GM21786 (cell line): ENCODE measurements at regions not wholly inside any gene's neighbourhood (a gene's known extent, or its start where the extent isn't known, plus 50 kb on each side); places are given as distances from the start of the nearest gene placed in this dataset.
"Not testable (repeated sequence)": the region's sequence is repeated elsewhere in the genome, so short reads cannot be mapped to it uniquely, and the experiment has no call there.

Source experiments
- ATAC-seq: cut with Tn5 transposase; IDR thresholded peaks from one replicate; pipeline ENCODE4 v1.9.1; 2021; ENCODE audit not compliant: unreplicated experiment

DNA sequence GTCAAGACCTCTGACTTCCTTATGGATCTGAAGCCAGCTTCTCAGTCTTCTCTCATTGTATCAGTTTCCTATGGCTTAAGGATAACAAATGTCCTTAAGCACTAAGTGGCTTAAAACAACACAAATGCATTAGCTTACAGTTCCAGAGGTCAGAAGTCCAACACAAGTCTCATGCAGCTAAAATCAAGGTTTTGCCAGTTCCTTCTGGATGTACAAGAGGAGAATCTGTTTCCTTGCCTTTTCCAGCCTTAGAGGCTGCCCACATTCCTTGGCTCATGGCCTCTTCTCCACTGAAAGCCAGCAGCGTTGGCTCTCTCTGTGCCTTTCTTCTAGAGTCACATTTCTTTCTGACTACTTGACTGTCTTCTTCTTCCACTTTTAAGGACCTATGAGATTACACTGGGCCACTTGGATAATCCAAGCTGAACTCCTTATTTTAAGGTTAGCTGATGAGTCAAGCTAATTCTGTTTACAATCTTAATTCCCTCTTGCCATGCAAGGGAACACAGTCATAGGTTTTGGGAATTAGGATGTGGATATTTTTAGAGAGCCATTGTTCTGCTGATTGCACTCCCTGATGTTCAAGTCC lies 179.0 kb downstream of the BCAS1 start:
- no peak for ATAC-seq

DNA sequence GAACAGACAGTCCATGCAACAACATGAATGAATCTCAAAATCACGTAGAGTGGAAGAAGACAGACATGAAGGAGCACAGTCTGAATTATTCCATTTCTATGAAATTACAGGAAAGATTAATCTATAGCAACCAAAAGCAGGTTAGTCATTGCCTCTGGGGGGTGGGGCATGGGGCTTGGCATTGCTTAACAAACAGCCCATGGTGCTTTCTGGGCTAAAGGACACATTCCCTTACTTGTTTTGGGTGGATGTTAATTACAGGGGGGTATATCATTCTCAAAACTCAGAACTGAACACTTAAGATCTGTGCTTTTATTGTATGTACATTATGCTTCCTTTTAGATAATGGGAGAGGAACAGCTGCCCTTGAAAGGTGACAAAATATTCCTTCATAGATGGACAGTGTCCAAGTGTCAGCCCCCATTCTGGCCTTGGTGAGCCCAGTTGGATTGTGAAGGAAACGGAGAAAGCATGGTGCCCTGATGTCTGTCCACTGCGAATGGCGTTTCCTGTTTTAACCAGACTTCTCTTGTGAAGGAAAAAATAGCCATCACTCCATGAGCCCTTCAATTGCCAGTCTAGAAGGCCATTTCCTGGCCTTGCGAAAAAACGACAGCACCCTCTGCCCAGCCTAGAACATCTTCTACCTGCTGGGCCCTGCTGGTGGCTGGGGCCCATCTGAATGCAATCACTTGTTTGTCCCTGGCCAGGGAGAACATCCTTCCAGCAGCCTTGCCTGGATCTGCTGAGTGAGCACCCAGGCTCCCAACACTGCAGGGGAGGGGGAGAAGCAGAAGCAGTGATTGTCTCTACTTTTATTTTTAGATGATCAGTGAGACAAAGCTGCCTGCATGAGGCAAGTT lies 179.7 kb downstream of the BCAS1 start:
- no peak for ATAC-seq

DNA sequence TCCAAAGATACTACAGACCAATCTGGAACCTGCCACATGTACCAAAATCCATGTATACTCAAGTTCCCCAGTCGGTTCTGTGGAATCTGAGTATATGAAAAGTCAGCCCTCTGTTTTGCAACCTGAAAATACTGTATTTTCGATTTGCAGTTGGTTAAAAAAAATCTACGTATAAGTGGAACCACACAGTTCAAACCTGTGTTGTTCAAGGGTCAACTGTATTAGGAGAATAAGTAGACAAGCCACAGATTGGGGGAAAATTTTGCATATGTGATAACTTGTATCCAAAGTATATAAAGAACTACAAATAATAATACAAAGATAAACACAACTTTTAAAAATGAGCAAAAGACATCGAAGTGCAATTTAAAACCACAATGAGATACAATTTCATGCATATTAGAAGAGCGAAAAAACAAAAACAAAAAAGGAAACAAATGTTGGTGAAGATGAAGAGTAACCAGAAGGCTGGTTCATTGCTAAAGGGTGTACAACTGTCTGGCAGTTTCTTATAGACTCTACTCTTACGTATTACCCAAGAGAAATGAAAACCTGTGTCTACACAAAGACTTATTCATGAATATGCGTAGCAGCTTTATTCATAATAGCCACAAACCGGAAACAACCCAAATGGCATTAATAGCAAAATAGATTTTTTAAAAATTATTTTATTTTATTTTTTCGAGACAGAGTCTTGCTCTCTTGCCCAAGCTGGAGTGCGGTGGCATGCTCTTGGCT lies 180.8 kb downstream of the BCAS1 start:
- no peak for ATAC-seq

GRCh38 chr20:53888951-53889350 lies 181.4 kb downstream of the BCAS1 start:
- no peak for ATAC-seq

- ATAC-seq: no peak
Observed at GRCh38 chr20:53888510-53888909, 181.9 kb downstream of the BCAS1 start.

DNA sequence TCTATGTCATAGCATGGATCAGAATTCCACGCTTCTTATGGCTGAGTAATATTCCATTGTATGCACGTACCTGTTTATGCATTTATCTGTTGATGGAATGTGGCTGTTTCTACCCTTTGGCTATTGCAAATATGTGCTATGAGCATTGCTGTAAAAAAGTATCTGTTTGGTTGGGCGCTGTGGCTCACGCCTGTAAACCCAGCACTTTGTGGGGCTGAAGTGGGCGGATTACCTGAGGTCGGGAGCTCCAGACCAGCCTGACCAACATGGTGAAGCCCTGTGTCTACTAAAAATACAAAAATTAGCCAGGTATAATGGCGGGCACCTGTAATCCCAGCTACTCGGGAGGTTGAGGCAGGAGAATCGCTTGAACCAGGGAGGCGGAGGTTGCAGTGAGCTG lies 182.4 kb downstream of the BCAS1 start:
- ATAC-seq: no peak

DNA sequence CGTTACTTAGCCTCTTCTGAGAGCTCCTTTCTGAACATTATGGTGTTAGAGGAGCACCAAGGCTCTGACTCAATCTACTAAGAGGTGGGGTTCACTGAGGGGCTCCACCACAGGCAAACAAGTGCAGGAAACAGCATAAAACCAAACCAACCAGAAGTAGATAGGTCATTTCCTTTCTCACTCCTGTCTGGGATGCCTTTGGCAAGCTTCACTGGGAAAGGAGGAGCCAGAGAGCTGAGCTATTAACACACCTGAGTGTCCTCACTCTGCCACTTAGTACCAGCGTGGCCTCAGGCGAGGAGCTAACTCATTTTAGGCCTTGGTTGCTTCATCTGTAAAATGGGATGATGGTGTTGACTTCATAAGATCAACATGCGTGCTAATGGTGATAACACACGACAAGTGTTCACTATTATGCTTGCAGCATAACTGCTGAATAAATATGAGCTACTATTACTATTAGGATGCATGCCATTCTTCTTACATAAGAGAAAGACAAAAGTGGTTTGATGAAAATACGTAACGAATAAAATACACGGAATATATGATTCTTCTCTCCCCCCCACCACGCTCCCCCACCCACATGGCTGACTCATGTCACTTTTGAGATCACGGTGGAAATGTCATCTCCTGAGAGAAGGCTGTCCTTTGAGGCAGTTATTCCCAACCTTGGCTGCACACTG lies 185.4 kb downstream of the BCAS1 start:
- no peak for ATAC-seq

- no peak for ATAC-seq
Observed at GRCh38 chr20:53883098-53883911, 187.1 kb downstream of the BCAS1 start.

- not testable (repeated sequence) for ATAC-seq
Observed at GRCh38 chr20:53882438-53882986, 187.9 kb downstream of the BCAS1 start.

GRCh38 chr20:53881362-53881761 lies 189.0 kb downstream of the BCAS1 start:
- ATAC-seq: no peak

- no peak for ATAC-seq
Observed at GRCh38 chr20:53880108-53880641, 190.2 kb downstream of the BCAS1 start.

DNA sequence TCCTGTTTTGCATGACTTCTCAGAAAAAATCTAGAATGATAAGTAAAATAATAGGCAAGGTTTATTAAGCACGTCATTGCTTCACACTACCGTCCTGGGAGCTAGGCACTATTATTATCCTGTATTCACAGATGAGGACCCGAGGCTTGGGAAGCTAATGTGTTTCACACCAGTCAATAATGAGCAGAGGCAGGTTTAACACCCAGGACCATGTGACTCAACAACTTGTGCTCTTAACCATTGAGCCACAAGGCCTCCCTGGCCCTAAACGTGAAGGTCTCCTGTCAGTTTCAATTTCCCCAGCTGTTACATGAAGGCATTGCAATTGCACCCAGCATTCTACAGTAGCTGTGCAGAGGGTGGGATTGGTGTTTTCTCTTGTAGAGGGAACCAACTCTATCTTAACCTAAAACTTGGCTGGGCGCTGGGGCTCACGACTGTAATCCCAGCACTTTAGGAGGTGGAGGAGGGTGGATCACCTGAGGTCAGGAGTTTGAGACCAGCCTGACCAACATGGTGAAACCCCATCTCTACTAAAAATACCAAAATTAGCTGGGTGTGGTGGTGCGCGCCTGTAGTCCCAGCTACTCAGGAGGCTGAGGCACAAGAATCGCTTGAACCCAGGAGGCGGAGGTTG lies 191.2 kb downstream of the BCAS1 start:
- ATAC-seq: no peak

- no peak for ATAC-seq
Observed at GRCh38 chr20:53878262-53879047, 191.9 kb downstream of the BCAS1 start.

DNA sequence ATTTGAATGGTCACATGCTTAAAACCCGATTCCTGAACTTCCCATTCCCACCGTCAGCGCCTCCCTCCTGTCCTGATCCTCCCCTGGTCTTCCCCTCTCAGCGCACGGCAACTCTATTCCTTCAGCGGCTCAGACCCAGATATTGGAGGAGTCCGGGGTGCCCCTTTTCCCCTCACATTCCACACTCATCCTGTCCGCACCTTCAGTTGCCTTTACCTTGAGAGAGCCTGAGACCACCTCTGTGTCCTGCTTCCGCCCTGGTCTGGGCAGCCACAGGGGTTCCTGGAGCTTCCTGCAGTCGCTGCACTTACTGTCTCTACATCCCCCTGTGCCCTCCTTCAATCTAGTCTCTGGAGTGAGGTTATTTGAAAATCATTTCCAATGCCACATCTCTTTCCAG lies 193.4 kb downstream of the BCAS1 start:
- no peak for ATAC-seq

DNA sequence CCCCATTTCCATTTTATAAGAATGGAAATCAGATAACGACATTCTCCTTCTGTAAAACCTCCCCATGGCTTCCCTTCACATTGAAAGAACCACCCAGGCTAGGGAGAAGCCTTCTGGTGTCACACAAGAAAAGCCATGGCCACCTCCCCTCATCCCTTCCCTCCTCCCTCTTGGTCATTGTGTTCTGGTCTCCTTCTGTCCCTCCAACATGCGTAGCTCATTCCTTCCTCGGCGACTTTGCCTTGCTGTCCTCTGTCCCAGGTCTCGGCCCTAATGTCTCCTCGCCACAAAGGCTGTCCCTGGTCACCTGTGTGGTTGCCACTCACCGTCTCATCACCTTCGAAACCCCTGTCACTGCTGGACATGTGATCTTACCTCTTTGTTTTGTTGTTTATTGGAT lies 193.9 kb downstream of the BCAS1 start:
- ATAC-seq: no peak

DNA sequence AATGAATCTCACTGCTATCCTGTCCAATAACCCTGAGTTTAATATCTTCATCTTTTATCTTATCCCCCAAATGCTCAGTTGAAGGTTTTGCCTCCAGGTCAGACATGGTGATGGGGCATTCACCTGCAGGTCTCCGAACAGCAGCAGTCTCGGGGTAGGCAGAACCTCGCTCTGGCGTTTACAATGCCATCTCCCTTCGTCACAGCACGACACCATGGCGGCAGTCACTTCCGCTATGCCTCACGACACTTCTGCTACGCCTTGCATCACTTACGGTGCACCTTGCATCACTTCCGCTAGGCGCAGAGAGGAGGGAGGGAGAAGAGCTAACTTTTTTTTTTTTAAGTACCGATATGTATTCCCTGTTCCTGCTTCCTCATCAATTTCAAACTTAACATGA lies 194.9 kb downstream of the BCAS1 start:
- no peak for ATAC-seq

- no peak for ATAC-seq
Observed at GRCh38 chr20:53874706-53875105, 195.7 kb downstream of the BCAS1 start.

DNA sequence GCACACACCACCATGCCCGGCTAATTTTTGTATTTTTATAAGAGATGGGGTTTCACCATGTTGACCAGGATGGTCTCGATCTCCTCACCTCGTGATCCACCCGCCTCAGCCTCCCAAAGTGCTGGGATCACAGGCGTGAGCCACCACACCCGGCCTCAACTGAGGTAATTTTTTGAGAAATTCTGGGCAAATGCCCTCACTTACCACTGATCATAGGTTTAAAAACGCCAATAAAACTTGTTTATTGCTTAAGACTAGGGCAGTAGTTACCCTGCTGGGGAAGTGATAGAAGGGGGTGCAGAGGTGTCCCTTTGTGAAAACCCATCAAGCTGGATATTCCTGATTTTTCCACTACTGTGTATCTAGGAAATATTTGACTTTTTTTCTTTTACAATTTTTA lies 196.3 kb downstream of the BCAS1 start:
- no peak for ATAC-seq

- no peak for ATAC-seq
Observed at GRCh38 chr20:53873230-53873604, 197.2 kb downstream of the BCAS1 start.
